GM12878 (cell line): ENCODE measurements at regions not wholly inside any gene's neighbourhood (a gene's known extent, or its start where the extent isn't known, plus 50 kb on each side); places are given as distances from the start of the nearest gene placed in this dataset.
A peak's percentile ranks its signal among the peaks of the same experiment; 100 is the strongest.

Experiments used
- ASH2L ChIP-seq: fragments of 300-600, 200-600 bp; sonication (generic); IDR thresholded peaks from 2 replicates; pipeline ENCODE4 v1.6.1; 2017; ENCODE audit warnings: low read depth, mild to moderate bottlenecking, borderline replicate concordance
- BHLHE40 ChIP-seq, 2 experiments: fragments of 450-650 bp in 1 of 2; IDR thresholded peaks; 2 replicates each; pipeline ENCODE4 v1.6.1; 2011 to 2017; ENCODE audit warnings: low read depth in 2 of 2, borderline replicate concordance in 1 of 2, improper control_type of control experiment in 1 of 2, low read length in 1 of 2, mild to moderate bottlenecking in 1 of 2
- CBX3 ChIP-seq: fragments of 200-600 bp; sonication (generic); IDR thresholded peaks from 2 replicates; pipeline ENCODE4 v1.6.1; 2016; ENCODE audit warnings: low read depth, borderline replicate concordance
- EED ChIP-seq: sonication (generic); IDR thresholded peaks from 2 replicates; pipeline ENCODE4 v1.6.1; 2016; ENCODE audit warnings: antibody characterized with exemption, low read depth
- GATAD2B ChIP-seq: fragments of 450-650 bp; conservative IDR thresholded peaks from 2 replicates; pipeline ENCODE4 v1.6.1; 2017; ENCODE audit warnings: low read depth, mild to moderate bottlenecking, moderate library complexity
- HCFC1 ChIP-seq: fragments of 150-350 bp; IDR thresholded peaks from 2 replicates; pipeline ENCODE4 v1.6.1; 2014; ENCODE audit warnings: low read length
- KAT2A ChIP-seq: conservative IDR thresholded peaks from 2 replicates; pipeline ENCODE4 v1.6.1; 2011; ENCODE audit warnings: low read depth, low read length; ENCODE audit not compliant: control insufficient read depth
- MTA3 ChIP-seq: IDR thresholded peaks from 2 replicates; pipeline ENCODE4 v1.6.1; 2012; ENCODE audit warnings: low read length, inconsistent platforms, borderline replicate concordance
- NR2F1 ChIP-seq: fragments of 450-650 bp; conservative IDR thresholded peaks from 2 replicates; pipeline ENCODE4 v1.6.1; 2017; ENCODE audit warnings: mild to moderate bottlenecking
- POLR2AphosphoS2 ChIP-seq: IDR thresholded peaks from 2 replicates; pipeline ENCODE4 v1.6.1; 2011; ENCODE audit warnings: low read depth, mild to moderate bottlenecking, low read length, improper control_type of control experiment, moderate library complexity
- SMC3 ChIP-seq: IDR thresholded peaks from 2 replicates; pipeline ENCODE4 v1.6.1; 2011; ENCODE audit warnings: low read length, improper control_type of control experiment, borderline replicate concordance
- SREBF2 ChIP-seq: IDR thresholded peaks from 2 replicates; pipeline ENCODE4 v1.6.1; 2012; ENCODE audit warnings: mild to moderate bottlenecking, low read length
- TAF1 ChIP-seq: IDR thresholded peaks from 2 replicates; pipeline ENCODE4 v1.6.1; 2011; ENCODE audit warnings: mild to moderate bottlenecking, low read depth, low read length, borderline replicate concordance
- TF ChIP-seq, protein P1 (sequence below): fragments of 450-650 bp; IDR thresholded peaks from 2 replicates; pipeline ENCODE4 v1.6.1; 2017; ENCODE audit warnings: mild to moderate bottlenecking, moderate library complexity
- TF ChIP-seq, protein P2 (sequence below): fragments of 450-650 bp; IDR thresholded peaks from 2 replicates; pipeline ENCODE4 v1.6.1; 2017; ENCODE audit warnings: low read depth, mild to moderate bottlenecking, moderate library complexity
- TF ChIP-seq, protein P3 (sequence below): fragments of 450-650 bp; IDR thresholded peaks from 2 replicates; pipeline ENCODE4 v1.6.1; 2017; ENCODE audit warnings: mild to moderate bottlenecking, moderate library complexity
- TF ChIP-seq, protein P4 (sequence below), 3 experiments: IDR thresholded peaks in 2 of 3; conservative IDR thresholded peaks in 1 of 3; 2 replicates each; pipeline ENCODE4 v1.5.1; 2011; ENCODE audit warnings: low read depth in 3 of 3, low read length in 3 of 3, mild to moderate bottlenecking in 3 of 3, control low read depth in 2 of 3, moderate library complexity in 2 of 3, inconsistent platforms in 1 of 3, mixed read lengths in 1 of 3; ENCODE audit not compliant: control insufficient read depth in 2 of 3, insufficient read depth in 1 of 3; ENCODE audit errors: extremely low read depth in 1 of 3
- TF ChIP-seq, protein P5 (sequence below): fragments of 450-650 bp; IDR thresholded peaks from 2 replicates; pipeline ENCODE4 v1.6.1; 2014; ENCODE audit warnings: mild to moderate bottlenecking

DNA sequence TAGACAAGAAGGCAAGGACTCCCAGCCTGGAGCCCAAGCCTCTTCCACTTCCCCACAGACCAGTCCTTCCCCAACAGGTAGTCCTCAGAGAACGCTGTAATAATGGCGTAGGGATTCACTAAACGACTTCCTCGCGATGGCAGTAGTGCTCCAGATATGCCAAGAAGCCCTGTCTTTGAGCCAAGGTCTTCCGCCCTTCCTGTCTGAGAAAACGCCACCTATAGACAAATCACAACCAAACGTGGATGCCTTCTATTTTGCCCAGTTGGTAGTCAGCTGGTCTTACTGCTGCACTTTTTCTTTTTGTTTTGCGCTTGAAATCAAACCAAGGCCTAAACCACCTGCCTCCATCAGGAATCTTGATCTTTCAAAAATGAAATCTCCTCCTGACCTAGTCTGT, 203.3 kb downstream of the OR13H1 start (continued):
- TF ChIP-seq, protein P1, sequence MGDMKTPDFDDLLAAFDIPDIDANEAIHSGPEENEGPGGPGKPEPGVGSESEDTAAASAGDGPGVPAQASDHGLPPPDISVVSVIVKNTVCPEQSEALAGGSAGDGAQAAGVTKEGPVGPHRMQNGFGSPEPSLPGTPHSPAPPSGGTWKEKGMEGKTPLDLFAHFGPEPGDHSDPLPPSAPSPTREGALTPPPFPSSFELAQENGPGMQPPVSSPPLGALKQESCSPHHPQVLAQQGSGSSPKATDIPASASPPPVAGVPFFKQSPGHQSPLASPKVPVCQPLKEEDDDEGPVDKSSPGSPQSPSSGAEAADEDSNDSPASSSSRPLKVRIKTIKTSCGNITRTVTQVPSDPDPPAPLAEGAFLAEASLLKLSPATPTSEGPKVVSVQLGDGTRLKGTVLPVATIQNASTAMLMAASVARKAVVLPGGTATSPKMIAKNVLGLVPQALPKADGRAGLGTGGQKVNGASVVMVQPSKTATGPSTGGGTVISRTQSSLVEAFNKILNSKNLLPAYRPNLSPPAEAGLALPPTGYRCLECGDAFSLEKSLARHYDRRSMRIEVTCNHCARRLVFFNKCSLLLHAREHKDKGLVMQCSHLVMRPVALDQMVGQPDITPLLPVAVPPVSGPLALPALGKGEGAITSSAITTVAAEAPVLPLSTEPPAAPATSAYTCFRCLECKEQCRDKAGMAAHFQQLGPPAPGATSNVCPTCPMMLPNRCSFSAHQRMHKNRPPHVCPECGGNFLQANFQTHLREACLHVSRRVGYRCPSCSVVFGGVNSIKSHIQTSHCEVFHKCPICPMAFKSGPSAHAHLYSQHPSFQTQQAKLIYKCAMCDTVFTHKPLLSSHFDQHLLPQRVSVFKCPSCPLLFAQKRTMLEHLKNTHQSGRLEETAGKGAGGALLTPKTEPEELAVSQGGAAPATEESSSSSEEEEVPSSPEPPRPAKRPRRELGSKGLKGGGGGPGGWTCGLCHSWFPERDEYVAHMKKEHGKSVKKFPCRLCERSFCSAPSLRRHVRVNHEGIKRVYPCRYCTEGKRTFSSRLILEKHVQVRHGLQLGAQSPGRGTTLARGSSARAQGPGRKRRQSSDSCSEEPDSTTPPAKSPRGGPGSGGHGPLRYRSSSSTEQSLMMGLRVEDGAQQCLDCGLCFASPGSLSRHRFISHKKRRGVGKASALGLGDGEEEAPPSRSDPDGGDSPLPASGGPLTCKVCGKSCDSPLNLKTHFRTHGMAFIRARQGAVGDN, result no peak
- TF ChIP-seq ASH2L (no peak), CBX3 (no peak), NR2F1 (no peak), TAF1 (no peak), SREBF2 (no peak), BHLHE40 (IDR thresholded peaks at IDR 0.05; ENCODE audit: borderline replicate concordance in 1 of 2, low read depth in 2 of 2, low read length in 1 of 2) (0 out of 4 replicates have a peak, but pooled peaks of 1 of the 2 experiments have one; percentile 7), GATAD2B (no peak), KAT2A (no peak), EED (peak; percentile 44), SMC3 (peak; percentile 51), MTA3 (no peak), POLR2AphosphoS2 (no peak), HCFC1 (peak; percentile 49; the same call in 1 of the 2 replicates)
- TF ChIP-seq, protein P2, sequence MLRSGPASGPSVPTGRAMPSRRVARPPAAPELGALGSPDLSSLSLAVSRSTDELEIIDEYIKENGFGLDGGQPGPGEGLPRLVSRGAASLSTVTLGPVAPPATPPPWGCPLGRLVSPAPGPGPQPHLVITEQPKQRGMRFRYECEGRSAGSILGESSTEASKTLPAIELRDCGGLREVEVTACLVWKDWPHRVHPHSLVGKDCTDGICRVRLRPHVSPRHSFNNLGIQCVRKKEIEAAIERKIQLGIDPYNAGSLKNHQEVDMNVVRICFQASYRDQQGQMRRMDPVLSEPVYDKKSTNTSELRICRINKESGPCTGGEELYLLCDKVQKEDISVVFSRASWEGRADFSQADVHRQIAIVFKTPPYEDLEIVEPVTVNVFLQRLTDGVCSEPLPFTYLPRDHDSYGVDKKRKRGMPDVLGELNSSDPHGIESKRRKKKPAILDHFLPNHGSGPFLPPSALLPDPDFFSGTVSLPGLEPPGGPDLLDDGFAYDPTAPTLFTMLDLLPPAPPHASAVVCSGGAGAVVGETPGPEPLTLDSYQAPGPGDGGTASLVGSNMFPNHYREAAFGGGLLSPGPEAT, result no peak
- TF ChIP-seq, protein P3, sequence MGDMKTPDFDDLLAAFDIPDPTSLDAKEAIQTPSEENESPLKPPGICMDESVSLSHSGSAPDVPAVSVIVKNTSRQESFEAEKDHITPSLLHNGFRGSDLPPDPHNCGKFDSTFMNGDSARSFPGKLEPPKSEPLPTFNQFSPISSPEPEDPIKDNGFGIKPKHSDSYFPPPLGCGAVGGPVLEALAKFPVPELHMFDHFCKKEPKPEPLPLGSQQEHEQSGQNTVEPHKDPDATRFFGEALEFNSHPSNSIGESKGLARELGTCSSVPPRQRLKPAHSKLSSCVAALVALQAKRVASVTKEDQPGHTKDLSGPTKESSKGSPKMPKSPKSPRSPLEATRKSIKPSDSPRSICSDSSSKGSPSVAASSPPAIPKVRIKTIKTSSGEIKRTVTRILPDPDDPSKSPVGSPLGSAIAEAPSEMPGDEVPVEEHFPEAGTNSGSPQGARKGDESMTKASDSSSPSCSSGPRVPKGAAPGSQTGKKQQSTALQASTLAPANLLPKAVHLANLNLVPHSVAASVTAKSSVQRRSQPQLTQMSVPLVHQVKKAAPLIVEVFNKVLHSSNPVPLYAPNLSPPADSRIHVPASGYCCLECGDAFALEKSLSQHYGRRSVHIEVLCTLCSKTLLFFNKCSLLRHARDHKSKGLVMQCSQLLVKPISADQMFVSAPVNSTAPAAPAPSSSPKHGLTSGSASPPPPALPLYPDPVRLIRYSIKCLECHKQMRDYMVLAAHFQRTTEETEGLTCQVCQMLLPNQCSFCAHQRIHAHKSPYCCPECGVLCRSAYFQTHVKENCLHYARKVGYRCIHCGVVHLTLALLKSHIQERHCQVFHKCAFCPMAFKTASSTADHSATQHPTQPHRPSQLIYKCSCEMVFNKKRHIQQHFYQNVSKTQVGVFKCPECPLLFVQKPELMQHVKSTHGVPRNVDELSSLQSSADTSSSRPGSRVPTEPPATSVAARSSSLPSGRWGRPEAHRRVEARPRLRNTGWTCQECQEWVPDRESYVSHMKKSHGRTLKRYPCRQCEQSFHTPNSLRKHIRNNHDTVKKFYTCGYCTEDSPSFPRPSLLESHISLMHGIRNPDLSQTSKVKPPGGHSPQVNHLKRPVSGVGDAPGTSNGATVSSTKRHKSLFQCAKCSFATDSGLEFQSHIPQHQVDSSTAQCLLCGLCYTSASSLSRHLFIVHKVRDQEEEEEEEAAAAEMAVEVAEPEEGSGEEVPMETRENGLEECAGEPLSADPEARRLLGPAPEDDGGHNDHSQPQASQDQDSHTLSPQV, result peak; percentile 33; the same call in 1 of the 2 replicates
- TF ChIP-seq, protein P4, sequence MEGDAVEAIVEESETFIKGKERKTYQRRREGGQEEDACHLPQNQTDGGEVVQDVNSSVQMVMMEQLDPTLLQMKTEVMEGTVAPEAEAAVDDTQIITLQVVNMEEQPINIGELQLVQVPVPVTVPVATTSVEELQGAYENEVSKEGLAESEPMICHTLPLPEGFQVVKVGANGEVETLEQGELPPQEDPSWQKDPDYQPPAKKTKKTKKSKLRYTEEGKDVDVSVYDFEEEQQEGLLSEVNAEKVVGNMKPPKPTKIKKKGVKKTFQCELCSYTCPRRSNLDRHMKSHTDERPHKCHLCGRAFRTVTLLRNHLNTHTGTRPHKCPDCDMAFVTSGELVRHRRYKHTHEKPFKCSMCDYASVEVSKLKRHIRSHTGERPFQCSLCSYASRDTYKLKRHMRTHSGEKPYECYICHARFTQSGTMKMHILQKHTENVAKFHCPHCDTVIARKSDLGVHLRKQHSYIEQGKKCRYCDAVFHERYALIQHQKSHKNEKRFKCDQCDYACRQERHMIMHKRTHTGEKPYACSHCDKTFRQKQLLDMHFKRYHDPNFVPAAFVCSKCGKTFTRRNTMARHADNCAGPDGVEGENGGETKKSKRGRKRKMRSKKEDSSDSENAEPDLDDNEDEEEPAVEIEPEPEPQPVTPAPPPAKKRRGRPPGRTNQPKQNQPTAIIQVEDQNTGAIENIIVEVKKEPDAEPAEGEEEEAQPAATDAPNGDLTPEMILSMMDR (IDR thresholded peaks at IDR 0.05 in 2 of 3, conservative IDR thresholded peaks at IDR 0.05 in 1 of 3; ENCODE audit: control insufficient read depth in 2 of 3, extremely low read depth in 1 of 3, insufficient read depth in 1 of 3, low read depth in 3 of 3, low read length in 3 of 3), result peak; percentile 42 to 78 (median 49); a peak in 4 of 6 replicates
- TF ChIP-seq, protein P5, sequence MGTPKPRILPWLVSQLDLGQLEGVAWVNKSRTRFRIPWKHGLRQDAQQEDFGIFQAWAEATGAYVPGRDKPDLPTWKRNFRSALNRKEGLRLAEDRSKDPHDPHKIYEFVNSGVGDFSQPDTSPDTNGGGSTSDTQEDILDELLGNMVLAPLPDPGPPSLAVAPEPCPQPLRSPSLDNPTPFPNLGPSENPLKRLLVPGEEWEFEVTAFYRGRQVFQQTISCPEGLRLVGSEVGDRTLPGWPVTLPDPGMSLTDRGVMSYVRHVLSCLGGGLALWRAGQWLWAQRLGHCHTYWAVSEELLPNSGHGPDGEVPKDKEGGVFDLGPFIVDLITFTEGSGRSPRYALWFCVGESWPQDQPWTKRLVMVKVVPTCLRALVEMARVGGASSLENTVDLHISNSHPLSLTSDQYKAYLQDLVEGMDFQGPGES, result no peak
